ENCODE measurements at regions not wholly inside any gene's neighbourhood (a gene's known extent, or its start where the extent isn't known, plus 50 kb on each side); places are given as distances from the start of the nearest gene placed in this dataset.
"Not testable (repeated sequence)": the region's sequence is repeated elsewhere in the genome, so short reads cannot be mapped to it uniquely, and the experiment has no call there.

- not testable (repeated sequence) for FAIRE-seq; DNase-seq (ENCODE audit: low spot score in 2 of 2)
These were observed 358.9 kb downstream of the ADAMTS20 start for GRCh38 chr12:43193096-43193495.

GRCh38 chr12:43192442-43192841 lies 359.6 kb downstream of the ADAMTS20 start:
- not testable (repeated sequence) for FAIRE-seq

GRCh38 chr12:43180242-43180641 lies 371.8 kb downstream of the ADAMTS20 start:
- FAIRE-seq (no peak), DNase-seq (ENCODE audit: low spot score in 2 of 2) (no peak)

More at GRCh38 chr12:43192442-43192841, 359.6 kb downstream of the ADAMTS20 start:
- DNase-seq (ENCODE audit: low spot score in 2 of 2) = not testable (repeated sequence)

GRCh38 chr12:43179486-43179885 lies 372.5 kb downstream of the ADAMTS20 start:
- FAIRE-seq (no peak), DNase-seq (ENCODE audit: low spot score in 2 of 2) (no peak)

GRCh38 chr12:43177276-43177675 lies 374.7 kb downstream of the ADAMTS20 start:
- FAIRE-seq = no peak
- no peak for DNase-seq (ENCODE audit: low spot score in 2 of 2)

GRCh38 chr12:43169115-43169681 lies 382.8 kb downstream of the ADAMTS20 start:
- DNase-seq (ENCODE audit: low spot score in 2 of 2) = no peak
- no peak for FAIRE-seq

GRCh38 chr12:43167691-43168090 lies 384.3 kb downstream of the ADAMTS20 start:
- FAIRE-seq (no peak), DNase-seq (ENCODE audit: low spot score in 2 of 2) (no peak)

GRCh38 chr12:43165351-43165750 lies 386.7 kb downstream of the ADAMTS20 start:
- DNase-seq (ENCODE audit: low spot score in 2 of 2) (no peak), FAIRE-seq (no peak)

GRCh38 chr12:43162138-43162537 lies 389.9 kb downstream of the ADAMTS20 start:
- DNase-seq (ENCODE audit: low spot score in 2 of 2) = no peak
- no peak for FAIRE-seq

GRCh38 chr12:43159506-43159905 lies 392.5 kb downstream of the ADAMTS20 start:
- DNase-seq (ENCODE audit: low spot score in 2 of 2) (no peak), FAIRE-seq (no peak)

GRCh38 chr12:43158126-43158525 lies 393.9 kb downstream of the ADAMTS20 start:
- DNase-seq (ENCODE audit: low spot score in 2 of 2) (no peak), FAIRE-seq (no peak)

GRCh38 chr12:43155376-43155775 lies 396.6 kb downstream of the ADAMTS20 start:
- no peak for DNase-seq (ENCODE audit: low spot score in 2 of 2)
- FAIRE-seq = no peak

- DNase-seq (ENCODE audit: low spot score in 2 of 2) = no peak
- no peak for FAIRE-seq
These were observed 397.4 kb downstream of the ADAMTS20 start for GRCh38 chr12:43154498-43155045.

GRCh38 chr12:43151441-43151981 lies 400.5 kb downstream of the ADAMTS20 start:
- no peak for DNase-seq (ENCODE audit: low spot score in 2 of 2)
- no peak for FAIRE-seq

- FAIRE-seq = no peak
- DNase-seq (ENCODE audit: low spot score in 2 of 2) = no peak
These were observed 403.3 kb downstream of the ADAMTS20 start for GRCh38 chr12:43148691-43149090.

GRCh38 chr12:43147878-43148277 lies 404.1 kb downstream of the ADAMTS20 start:
- FAIRE-seq = no peak
- no peak for DNase-seq (ENCODE audit: low spot score in 2 of 2)

GRCh38 chr12:43145481-43145880 lies 406.5 kb downstream of the ADAMTS20 start:
- FAIRE-seq = no peak

GRCh38 chr12:43143278-43143677 lies 408.7 kb downstream of the ADAMTS20 start:
- FAIRE-seq = no peak
- DNase-seq (ENCODE audit: low spot score in 2 of 2) = no peak

More at GRCh38 chr12:43145481-43145880, 406.5 kb downstream of the ADAMTS20 start:
- no peak for DNase-seq (ENCODE audit: low spot score in 2 of 2)

- FAIRE-seq (no peak), DNase-seq (ENCODE audit: low spot score in 2 of 2) (no peak)
These were observed 419.7 kb downstream of the ADAMTS20 start for GRCh38 chr12:43132291-43132690.

- DNase-seq (ENCODE audit: low spot score in 2 of 2) (no peak), FAIRE-seq (no peak)
These were observed 420.7 kb downstream of the ADAMTS20 start for GRCh38 chr12:43131301-43131700.

GRCh38 chr12:43127886-43128549 lies 424.0 kb downstream of the ADAMTS20 start:
- FAIRE-seq (no peak), DNase-seq (ENCODE audit: low spot score in 2 of 2) (no peak)
